HL-60 (cell line): ENCODE measurements at regions not wholly inside any gene's neighbourhood (a gene's known extent, or its start where the extent isn't known, plus 50 kb on each side); places are given as distances from the start of the nearest gene placed in this dataset.

Source experiments
- DNase-seq, 2 experiments: peaks; one replicate each; pipeline ENCODE4 v3.0.0-alpha.2; 2010 to 2020; ENCODE audit warnings: low read depth in 1 of 2, low spot score in 1 of 2
- H3K27ac ChIP-seq: fragments of 250-450 bp; sonication (Bioruptor Pico); replicated peaks from 2 replicates; pipeline ENCODE4 v1.5.1; 2020; ENCODE audit warnings: mild to moderate bottlenecking, moderate library complexity
- H3K27me3 ChIP-seq: fragments of 250-450 bp; sonication (Bioruptor Pico); 2 replicates; pipeline ENCODE4 v1.5.1; 2021; ENCODE audit warnings: mild to moderate bottlenecking, moderate library complexity; ENCODE audit not compliant: insufficient read depth, poor library complexity, severe bottlenecking
- H3K4me3 ChIP-seq: replicated peaks from 2 replicates; pipeline ENCODE4 v1.5.1; 2011; ENCODE audit warnings: mild to moderate bottlenecking, control low read depth, low read length; ENCODE audit not compliant: insufficient read depth
- CTCF ChIP-seq: IDR thresholded peaks from one replicate; pipeline ENCODE4 v1.5.1; 2011; ENCODE audit warnings: low read length, control low read depth, inconsistent platforms; ENCODE audit not compliant: insufficient read depth
- GABPA ChIP-seq: IDR thresholded peaks from 2 replicates; pipeline ENCODE4 v1.6.1; 2012; ENCODE audit warnings: low read depth
- POLR2AphosphoS5 ChIP-seq: IDR thresholded peaks from 2 replicates; pipeline ENCODE4 v1.6.1; 2012; ENCODE audit warnings: low read depth
- REST ChIP-seq: IDR thresholded peaks from 2 replicates; pipeline ENCODE4 v1.6.1; 2012; ENCODE audit warnings: low read depth; ENCODE audit not compliant: insufficient replicate concordance
- SPI1 ChIP-seq: IDR thresholded peaks from 2 replicates; pipeline ENCODE4 v1.6.1; 2012; ENCODE audit warnings: low read depth, mild to moderate bottlenecking, borderline replicate concordance

DNA sequence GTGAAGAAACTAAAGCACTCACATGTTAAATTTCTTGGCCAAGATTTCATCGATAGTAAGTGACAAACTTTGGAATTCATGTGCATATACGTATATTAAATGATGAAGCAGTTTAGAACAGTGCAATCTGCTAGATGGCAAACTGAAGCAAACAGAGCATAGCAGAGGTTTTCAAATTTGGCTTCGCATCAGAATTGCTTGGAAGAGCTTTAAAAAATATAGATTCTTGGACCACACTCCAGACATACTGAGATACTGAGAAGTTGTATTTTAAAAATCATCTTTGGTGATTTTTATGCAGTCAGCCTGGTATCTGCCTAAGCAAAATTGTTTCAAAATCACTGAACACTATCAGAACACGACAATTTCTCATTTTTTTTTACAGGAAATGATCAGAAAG lies 709.2 kb downstream of the PLA2G4A start:
- Histone ChIP-seq H3K4me3 (no peak overlapping the region), H3K27me3 (no peaks in the 10 kb centered on the region), H3K27ac (no peak overlapping the region)
- TF ChIP-seq CTCF (no peak), REST (no peak), SPI1 (no peak), GABPA (no peak), POLR2AphosphoS5 (no peak)
- DNase-seq, result no peak

DNA sequence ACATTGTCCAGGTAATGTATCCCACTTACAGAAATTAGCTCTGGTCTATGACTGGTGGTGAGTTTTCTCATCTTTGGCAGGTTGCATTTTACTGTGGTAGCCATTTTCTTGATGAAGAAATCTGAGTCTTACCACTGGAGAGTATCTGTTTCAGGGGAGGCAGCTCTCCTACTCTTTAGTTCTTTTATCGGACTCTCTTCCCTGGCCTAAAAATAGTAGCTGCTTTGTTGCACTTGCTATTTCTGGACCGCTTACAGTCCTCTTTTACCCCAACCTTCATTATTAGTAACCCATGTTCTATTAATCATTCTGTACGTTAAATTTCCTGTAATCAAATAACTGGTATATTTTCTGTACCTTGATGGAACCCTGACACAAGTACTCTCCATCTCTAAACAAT lies 720.8 kb downstream of the PLA2G4A start:
- Histone ChIP-seq H3K4me3 (no peak overlapping the region), H3K27me3 (no peaks in the 10 kb centered on the region), H3K27ac (no peak overlapping the region)
- no peak for DNase-seq
- TF ChIP-seq POLR2AphosphoS5 (no peak), REST (no peak)

- no peak for TF ChIP-seq CTCF
- no peak for TF ChIP-seq SPI1
- no peak for TF ChIP-seq POLR2AphosphoS5
- TF ChIP-seq REST, result no peak
- no peak for TF ChIP-seq GABPA
- DNase-seq, result no peak
These were observed 722.3 kb downstream of the PLA2G4A start for GRCh38 chr1:187551061-187551460.

DNA sequence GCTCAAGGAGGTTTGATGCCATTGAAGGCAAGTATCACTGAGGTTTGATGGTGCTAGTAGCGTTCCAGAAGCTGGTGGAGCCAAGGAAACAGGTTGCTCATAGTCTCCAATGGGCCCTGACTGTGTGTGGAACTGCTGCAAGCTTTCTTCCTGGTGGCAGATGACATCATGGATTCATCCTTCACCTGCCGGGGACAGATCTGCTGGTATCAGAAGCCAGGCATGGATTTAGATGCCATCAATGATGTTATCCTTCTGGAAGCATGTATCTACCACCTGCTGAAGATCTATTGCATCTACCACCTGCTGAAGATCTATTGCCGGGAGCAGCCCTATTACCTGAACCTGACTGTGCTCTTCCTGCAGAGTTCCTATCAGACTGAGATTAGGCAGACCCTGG lies 734.4 kb downstream of the PLA2G4A start:
- TF ChIP-seq CTCF (no peak), POLR2AphosphoS5 (no peak), REST (no peak), SPI1 (no peak), GABPA (no peak)
- DNase-seq, result no peak
- Histone ChIP-seq H3K27ac (no peak overlapping the region), H3K27me3 (no peaks in the 10 kb centered on the region), H3K4me3 (no peak overlapping the region)

More at GRCh38 chr1:187551061-187551460, 722.3 kb downstream of the PLA2G4A start:
- H3K27ac ChIP-seq, result no peak overlapping the region
- H3K4me3 ChIP-seq, result no peak overlapping the region
- no peaks in the 10 kb centered on the region for H3K27me3 ChIP-seq
